Activated T-cell treated with anti-CD3 and anti-CD28 coated beads for 48 hours (primary cell): ENCODE measurements at regions not wholly inside any gene's neighbourhood (a gene's known extent, or its start where the extent isn't known, plus 50 kb on each side); places are given as distances from the start of the nearest gene placed in this dataset.
"Not testable (repeated sequence)": the region's sequence is repeated elsewhere in the genome, so short reads cannot be mapped to it uniquely, and the experiment has no call there.

ENCODE experiments used
- DNase-seq: peaks from one replicate; pipeline ENCODE4 v3.0.0-alpha.2; 2020; ENCODE audit warnings: low read depth

GRCh38 chr6:86872810-86873209, 64.5 kb upstream of the HTR1E start:
- DNase-seq = not testable (repeated sequence)

DNA sequence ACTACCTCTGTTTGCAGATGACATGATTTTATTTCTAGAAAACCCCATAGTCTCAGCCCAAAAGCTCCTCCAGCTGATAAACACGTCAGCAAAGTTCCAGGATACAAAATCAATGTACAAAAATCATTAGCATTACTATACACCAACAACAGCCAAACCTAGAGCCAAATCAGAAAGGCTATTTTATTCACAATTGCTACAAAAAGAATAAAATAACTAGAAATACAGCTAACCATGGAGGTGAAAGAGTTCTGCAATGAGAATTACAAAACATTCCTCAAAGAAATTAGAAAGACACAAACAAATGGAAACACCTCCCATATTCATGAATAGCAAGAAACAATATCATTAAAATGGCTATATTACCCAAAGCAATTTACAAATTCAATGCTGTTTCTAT, 65.6 kb upstream of the HTR1E start:
- DNase-seq = no peak

GRCh38 chr6:86869500-86869899, 67.8 kb upstream of the HTR1E start:
- DNase-seq = no peak

GRCh38 chr6:86859513-86859912, 77.8 kb upstream of the HTR1E start:
- DNase-seq = no peak

GRCh38 chr6:86858970-86859369, 78.4 kb upstream of the HTR1E start:
- no peak for DNase-seq

- DNase-seq = no peak
Measured at GRCh38 chr6:86857783-86858182, 79.5 kb upstream of the HTR1E start.

DNA sequence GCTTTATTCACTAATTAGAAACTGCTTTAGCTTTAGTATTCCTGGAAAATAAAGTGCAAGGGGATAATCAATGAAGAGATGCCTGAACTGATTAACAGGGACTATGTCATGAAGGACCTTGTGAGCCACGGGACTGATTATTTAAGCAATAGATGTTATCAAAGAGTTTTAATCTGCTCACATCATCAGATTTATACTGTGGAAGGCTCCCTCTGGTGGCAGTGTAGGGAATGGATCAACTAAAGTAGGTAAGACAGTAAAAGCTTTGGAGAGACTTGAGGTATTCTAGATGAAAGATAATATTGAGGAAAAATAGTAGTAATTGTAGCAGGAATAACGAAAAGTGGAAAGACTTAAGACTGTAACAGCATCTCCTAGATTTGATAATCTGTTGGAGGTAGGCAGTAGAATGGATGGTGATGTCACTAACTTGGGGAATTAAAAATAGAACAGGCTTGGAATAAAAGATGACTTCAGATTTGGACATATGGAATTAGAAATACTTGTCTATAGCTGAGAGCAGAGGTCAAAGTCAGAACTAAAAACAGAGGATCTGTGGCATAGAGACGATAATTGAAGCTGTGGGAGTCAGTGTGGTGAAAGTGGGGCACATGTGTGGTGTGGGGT, 80.3 kb upstream of the HTR1E start:
- peak; percentile 1 for DNase-seq

- DNase-seq = no peak
Measured at GRCh38 chr6:86856379-86856778, 80.9 kb upstream of the HTR1E start.

DNA sequence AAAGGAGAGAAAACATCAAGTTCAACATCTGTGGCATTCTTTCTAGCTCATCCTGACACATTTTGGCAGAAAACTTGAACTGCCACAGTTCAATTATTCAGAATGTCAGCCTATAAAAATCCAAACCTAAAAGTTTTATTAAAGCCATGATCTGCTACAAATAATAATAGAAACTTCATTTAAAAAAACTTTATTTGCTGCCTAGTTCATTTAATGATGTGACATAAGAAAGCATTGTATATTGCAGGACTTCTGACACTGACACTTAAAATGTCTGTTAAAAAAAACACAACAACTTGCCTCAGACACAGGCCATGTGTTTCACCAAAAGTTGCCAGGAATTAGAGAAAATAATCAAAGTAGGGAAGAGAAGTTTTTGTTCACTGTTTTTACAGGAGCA, 88.3 kb upstream of the HTR1E start:
- no peak for DNase-seq

DNA sequence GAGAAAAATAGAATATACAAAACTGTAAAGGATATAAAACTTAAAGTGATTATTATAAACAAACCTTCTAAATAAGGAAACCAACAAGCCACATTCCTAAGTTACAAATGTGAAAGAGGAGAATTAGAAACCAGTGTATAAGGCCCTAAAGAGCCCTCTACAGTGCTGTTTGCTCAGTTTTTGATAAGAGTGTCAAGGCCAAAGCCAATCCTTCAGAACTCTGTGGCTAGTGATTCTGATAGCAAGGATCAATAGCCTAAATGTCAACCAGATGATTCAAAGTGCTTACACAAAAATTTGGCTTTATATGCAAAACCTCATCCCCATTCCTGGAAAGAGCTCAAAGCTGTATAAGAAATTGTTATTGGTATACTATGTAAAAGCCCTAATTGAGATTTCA, 104.6 kb upstream of the HTR1E start:
- DNase-seq = no peak

DNA sequence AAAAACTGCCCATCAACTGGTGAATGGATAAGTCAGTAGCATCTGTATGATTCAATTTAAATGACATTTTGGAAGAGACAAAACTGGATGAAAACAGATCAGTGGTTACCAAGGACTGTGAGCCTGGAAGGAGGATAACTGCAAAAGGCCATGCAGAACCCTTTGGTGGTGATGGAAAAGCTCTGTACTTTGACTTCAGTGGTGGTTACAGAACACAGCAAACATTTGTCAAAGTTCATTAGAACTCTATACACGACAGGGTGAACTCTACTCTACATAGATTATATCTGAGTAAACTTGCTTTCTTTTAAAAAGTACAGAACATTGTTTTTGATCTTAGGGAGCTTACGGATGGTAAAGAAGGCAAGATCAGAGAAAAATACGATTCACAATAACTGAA, 111.9 kb upstream of the HTR1E start:
- DNase-seq = no peak

DNA sequence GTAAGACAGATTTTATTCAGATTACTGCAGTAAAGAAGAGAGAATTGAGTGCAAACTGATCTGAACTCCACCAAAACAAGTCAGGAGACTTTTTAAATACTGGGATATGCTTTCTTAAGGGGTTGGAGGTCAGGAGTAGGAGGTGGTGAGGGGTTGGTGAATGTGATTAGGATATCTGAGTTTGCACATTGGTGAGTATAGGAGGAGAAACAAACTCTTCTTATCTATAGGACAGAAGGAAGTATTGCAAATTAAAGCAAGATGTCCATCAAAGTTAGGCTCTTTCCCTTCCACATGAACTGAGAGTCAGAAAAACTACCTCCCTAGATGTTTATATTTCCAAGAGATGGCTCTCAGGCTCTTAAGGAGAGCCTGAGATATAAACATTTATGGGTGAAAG, 114.6 kb upstream of the HTR1E start:
- DNase-seq = no peak

DNA sequence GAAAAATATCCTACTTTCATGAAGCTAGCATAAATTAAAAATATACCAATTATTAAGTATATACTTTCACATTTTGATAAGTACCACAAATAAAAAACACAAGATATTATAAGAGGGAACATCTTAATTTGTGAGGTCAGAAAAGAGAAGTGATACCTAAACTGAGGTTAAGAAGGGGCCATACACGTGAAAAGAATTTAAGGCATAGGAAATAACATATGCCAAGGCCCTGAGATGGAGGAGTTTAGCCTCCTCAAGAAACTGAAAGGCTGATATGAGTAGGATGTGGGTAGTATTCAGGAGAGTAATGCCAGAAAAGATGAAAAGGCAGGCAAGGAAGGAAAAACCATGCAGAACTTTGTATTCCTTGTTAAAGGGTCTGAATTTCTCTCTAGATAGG, 116.6 kb upstream of the HTR1E start:
- no peak for DNase-seq

DNA sequence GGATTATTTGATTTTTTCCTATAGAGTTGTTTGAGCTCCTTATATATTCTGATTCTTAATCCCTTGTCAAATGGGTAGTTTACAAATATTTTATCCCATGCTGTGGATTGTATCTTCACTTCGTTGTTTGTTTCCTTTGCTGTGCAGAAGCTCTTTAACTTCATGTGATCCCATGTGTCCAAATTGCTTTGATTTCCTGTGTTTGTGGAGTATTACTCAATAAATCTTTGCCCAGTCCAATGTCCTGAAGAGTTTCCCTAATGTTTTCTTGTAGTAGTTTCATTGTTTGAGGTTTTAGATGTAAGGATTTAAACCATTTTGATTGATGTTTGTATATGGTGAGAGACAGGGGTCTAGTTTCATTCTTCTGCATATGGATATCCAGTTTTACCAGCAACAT, 143.7 kb upstream of the HTR1E start:
- no peak for DNase-seq

DNA sequence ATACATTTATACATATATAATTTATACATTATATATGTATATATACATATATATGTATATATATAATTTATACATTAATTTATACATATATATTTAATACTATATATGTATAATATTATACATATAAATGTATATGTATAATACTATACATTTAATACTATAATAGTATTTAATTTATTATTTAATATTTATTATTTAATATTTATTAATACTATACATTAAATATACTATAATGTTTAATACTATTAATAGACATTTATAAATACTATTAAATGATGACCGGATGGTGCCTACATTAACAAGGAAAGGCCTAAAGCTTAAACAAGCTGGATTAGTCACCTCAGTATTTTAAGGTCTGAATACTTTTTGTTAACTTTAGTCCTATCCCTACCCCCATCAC, 145.9 kb upstream of the HTR1E start:
- no peak for DNase-seq

DNA sequence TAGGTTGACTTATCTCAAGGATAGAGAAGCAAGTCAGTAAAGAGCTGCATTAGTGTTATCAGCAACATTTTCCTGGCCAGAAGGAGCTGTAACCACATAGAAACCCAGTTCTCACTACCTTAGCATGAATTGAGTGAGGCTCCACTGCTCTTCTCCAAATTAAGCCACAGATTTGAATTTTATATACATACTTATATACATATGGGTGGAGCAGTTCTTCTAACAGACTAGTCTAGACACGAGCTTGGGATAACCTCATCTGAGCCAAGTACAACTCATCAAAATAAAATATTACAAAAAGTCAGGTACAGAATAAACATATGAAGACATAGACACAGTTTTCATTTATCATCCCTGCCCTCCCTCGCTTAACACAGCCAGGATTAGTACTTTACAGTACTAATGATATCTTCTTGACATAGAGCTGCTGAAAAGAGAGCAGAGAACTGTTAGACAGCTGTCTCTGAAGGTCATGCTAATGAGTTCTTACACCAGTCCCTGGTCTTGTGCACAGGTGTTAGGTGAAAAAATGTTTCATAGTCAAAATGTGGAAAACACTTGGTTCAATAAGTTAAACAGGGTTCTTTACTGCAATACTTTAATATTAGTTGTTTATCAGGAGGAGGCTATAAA, 147.4 kb upstream of the HTR1E start:
- no peak for DNase-seq

- no peak for DNase-seq
Measured at GRCh38 chr6:86782328-86782727, 155.0 kb upstream of the HTR1E start.

DNA sequence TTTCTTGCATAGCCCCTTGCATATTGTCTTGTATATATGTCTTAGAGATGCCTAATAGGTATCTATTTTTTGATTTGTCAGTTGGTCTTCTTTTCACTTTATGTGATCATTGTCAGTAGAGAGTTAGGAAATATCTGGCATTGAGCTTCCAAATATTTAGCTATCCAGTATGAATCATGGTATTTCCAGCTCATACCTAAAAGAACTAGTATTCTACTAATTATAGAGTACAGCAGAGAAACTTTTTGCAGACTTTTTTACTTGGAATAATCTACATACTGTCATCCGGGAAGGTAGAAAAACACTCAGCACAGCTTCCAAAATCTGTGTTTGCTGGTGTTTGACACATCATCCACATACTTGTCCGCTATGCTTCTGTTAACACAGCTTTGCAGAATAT, 156.4 kb upstream of the HTR1E start:
- DNase-seq = no peak

- DNase-seq = no peak
Measured at GRCh38 chr6:86775893-86776292, 161.4 kb upstream of the HTR1E start.

DNA sequence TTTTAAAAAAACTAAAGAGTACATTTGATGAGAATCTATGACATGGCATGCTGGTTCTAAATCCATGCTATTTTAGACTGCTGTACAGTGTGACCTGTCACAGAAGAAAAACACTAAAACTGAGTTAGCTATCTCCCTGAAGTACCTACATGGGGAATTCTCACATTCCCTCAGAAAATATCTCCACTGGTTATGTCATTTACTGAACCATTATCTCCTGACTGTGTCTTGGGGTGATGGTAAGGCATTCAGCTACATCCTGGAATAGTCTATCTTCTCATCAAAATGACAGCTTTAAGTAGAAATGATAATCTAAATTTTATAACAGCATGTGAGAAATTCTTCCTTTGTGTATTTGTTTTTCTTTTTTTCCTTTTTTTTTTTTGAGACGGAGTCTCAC, 172.1 kb upstream of the HTR1E start:
- no peak for DNase-seq

DNA sequence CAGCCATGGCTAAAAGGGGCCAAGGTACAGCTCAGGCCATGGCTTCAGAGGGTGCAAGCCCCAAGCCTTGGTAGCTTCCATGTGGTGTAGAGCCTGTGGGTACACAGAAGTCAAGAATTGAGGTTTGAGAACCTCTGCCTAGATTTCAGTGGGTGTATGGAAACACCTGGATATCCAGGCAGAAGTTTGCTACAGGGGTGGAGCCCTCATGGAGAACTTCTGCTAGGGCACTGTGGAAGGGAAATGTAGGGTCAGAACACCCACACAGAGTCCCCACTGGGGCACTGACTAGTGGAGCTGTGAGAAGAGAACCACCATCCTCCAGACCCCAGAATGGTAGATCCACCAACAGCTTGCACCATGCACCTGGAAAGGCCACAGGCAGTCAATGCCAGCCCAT, 177.4 kb upstream of the HTR1E start:
- not testable (repeated sequence) for DNase-seq

DNA sequence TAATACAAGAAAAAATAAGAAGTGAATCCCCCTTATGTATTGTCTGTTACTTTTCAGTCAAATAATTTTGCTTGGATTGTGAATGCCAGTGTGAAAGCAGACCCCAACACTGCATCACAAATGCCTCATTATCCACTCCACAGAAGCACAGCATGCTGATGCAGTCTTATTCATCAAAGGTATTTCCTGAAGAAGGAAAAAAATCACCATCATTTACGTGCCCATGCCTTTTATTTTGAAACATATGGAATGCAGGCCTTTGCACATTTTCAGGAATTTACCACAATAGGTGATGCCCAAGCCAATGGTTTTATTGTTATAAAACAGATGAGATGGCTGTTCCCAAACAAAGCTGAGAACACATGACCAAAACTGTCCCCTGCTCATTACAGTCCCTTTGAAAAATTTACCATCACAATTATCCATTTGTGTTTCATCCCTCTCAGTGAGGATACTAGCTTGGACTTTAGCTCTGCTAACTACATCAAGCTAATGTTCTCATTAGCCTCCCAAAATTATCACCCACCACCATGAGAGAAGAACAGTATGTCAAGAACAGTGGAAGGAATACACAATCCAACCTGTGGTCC, 180.6 kb upstream of the HTR1E start:
- no peak for DNase-seq

DNA sequence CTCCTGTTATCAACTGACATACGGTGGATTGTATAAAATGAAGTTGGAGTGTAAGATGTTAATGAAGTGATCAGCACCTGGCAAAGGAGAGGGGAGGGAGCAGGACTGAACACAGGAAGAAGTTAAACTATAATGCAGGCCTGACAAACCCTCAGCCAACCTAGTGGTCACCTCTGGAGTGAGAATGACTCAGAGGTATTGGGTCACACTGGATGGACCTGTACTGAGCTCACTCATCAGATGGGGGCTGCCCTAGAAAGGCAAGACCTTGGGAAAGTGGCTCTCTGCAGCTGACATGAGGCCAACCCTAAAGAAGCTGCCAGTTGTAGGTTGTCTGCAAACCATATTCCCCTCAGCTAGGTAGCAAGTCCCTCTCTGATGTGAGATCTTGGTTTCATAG, 193.3 kb upstream of the HTR1E start:
- no peak for DNase-seq

DNA sequence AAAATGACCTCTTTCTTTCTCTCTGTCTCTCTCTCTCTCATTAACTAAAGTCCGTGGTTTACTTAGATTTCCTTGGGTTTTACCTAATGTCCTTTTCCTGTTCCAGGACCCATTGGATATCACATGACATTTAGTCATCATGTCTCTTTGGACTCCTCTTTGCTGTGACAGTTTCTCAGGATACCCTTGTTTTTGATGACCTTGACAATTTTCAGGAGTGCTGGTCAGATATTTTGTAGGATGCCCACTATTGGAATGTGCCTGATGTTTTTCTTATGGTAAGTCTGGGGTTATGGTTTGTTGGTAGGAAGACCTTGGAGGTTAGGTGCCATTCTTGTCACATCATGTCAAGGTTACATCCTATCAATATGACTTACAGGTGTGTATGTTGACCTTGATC, 199.2 kb upstream of the HTR1E start:
- no peak for DNase-seq
